ENCODE measurements at regions not wholly inside any gene's neighbourhood (a gene's known extent, or its start where the extent isn't known, plus 50 kb on each side); places are given as distances from the start of the nearest gene placed in this dataset.

GRCh38 chr2:62354771-62355561, 151.0 kb downstream of the TMEM17 start:
- TF ChIP-seq, protein P1, sequence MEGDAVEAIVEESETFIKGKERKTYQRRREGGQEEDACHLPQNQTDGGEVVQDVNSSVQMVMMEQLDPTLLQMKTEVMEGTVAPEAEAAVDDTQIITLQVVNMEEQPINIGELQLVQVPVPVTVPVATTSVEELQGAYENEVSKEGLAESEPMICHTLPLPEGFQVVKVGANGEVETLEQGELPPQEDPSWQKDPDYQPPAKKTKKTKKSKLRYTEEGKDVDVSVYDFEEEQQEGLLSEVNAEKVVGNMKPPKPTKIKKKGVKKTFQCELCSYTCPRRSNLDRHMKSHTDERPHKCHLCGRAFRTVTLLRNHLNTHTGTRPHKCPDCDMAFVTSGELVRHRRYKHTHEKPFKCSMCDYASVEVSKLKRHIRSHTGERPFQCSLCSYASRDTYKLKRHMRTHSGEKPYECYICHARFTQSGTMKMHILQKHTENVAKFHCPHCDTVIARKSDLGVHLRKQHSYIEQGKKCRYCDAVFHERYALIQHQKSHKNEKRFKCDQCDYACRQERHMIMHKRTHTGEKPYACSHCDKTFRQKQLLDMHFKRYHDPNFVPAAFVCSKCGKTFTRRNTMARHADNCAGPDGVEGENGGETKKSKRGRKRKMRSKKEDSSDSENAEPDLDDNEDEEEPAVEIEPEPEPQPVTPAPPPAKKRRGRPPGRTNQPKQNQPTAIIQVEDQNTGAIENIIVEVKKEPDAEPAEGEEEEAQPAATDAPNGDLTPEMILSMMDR (IDR thresholded peaks at IDR 0.05), result no peak
- TF ChIP-seq POLR2AphosphoS5 (IDR thresholded peaks at IDR 0.05) (no peak), POLR2A (IDR thresholded peaks at IDR 0.05) (no peak)

Data from breast epithelium (tissue), 3 donors.